ENCODE measurements at regions not wholly inside any gene's neighbourhood (a gene's known extent, or its start where the extent isn't known, plus 50 kb on each side); places are given as distances from the start of the nearest gene placed in this dataset.

DNA sequence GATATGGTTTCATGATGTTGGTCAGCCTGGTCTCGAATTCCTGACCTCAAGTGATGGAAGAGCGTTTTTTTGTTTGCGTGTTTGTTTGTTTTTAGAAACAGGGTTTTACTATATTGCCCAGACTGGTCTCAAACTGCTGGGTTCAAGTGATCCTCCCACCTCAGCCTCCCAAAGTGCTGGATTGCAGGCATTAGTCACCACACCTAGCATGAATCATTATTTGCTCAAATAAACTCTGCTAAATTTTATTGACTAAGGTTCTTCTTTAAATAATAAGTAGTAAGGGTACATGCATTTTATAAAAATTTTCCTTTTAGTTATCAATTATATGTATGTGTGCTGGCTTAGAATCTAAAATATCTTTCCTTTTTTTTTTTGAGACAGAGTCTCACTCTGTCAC lies 52.9 kb downstream of the ZBTB9 start:
- no peak overlapping the region for H2BK5ac ChIP-seq (ENCODE audit: low read depth, low read length, poor library complexity)
- no peak overlapping the region for H2BK120ac ChIP-seq (ENCODE audit: insufficient read depth, low read length, poor library complexity)
- H3K18ac ChIP-seq (ENCODE audit: low read length): no peak overlapping the region
- H3K27ac ChIP-seq (ENCODE audit: low read depth, low read length): no peak overlapping the region
- no peaks in the 10 kb centered on the region for H3K36me3 ChIP-seq (ENCODE audit: control insufficient read depth in 1 of 2, insufficient read depth in 2 of 2, low read length in 2 of 2)
- no peak overlapping the region for H3K14ac ChIP-seq (ENCODE audit: low read length)
- no CpG with 5 or more reads among the region's 3 CpGs for WGBS (ENCODE audit: extremely low coverage, insufficient coverage, insufficient read length)
- H4K8ac ChIP-seq (ENCODE audit: low read depth, low read length): no peak overlapping the region
- H3K27me3 ChIP-seq (ENCODE audit: insufficient read depth, low read length): no peaks in the 10 kb centered on the region
- H2BK12ac ChIP-seq (ENCODE audit: low read length): no peak overlapping the region
- no peak overlapping the region for H2AFZ ChIP-seq (ENCODE audit: insufficient read depth, low read length, poor library complexity)
- no peaks in the 10 kb centered on the region for H3K79me1 ChIP-seq (ENCODE audit: low read length)
- H3K4me3 ChIP-seq (ENCODE audit: low read depth, low read length): no peak overlapping the region
- no peak overlapping the region for H3K4me2 ChIP-seq (ENCODE audit: low read length)
- no peak overlapping the region for H3K23ac ChIP-seq (ENCODE audit: low read length)
- no peaks in the 10 kb centered on the region for H3K79me2 ChIP-seq (ENCODE audit: control insufficient read depth, insufficient read depth, low read length, poor library complexity)
- H4K91ac ChIP-seq (ENCODE audit: low read depth, low read length): no peak overlapping the region
- H3K9me3 ChIP-seq (ENCODE audit: insufficient read depth, low read depth, low read length): peaks cover 7% of the 10 kb centered on the region
- peaks cover 0 to 3% of the 10 kb centered on the region in 2 experiments for H3K4me1 ChIP-seq (ENCODE audit: control insufficient read depth in 1 of 2, insufficient read depth in 2 of 2, low read length in 2 of 2)
- no peak overlapping the region for H3K9ac ChIP-seq (ENCODE audit: low read length)
- H4K12ac ChIP-seq (ENCODE audit: low read depth, low read length): no peak overlapping the region
- H3K4ac ChIP-seq (ENCODE audit: low read depth, low read length): no peak overlapping the region
- DNase-seq: peak in 1 of 2 donors; percentile 31
- no peak overlapping the region for H2AK5ac ChIP-seq (ENCODE audit: low read length)

- H4K91ac ChIP-seq (ENCODE audit: low read depth, low read length): no peak overlapping the region
- no CpG with 5 or more reads among the region's 16 CpGs for WGBS (ENCODE audit: extremely low coverage, insufficient coverage, insufficient read length)
Observed at GRCh38 chr6:33508935-33509926, 54.9 kb downstream of the ZBTB9 start.

GRCh38 chr6:33513213-33513612 lies 58.8 kb downstream of the ZBTB9 start:
- Histone ChIP-seq H3K36me3 (ENCODE audit: control insufficient read depth in 1 of 2, insufficient read depth in 2 of 2, low read length in 2 of 2) (no peaks in the 10 kb centered on the region), H2AFZ (ENCODE audit: insufficient read depth, low read length, poor library complexity) (no peak overlapping the region), H2BK12ac (ENCODE audit: low read length) (no peak overlapping the region), H3K27ac (ENCODE audit: low read depth, low read length) (no peak overlapping the region), H3K4ac (ENCODE audit: low read depth, low read length) (no peak overlapping the region), H4K91ac (ENCODE audit: low read depth, low read length) (no peak overlapping the region), H3K23ac (ENCODE audit: low read length) (no peak overlapping the region), H4K12ac (ENCODE audit: low read depth, low read length) (no peak overlapping the region), H3K79me2 (ENCODE audit: control insufficient read depth, insufficient read depth, low read length, poor library complexity) (no peaks in the 10 kb centered on the region), H2AK5ac (ENCODE audit: low read length) (no peak overlapping the region), H4K8ac (ENCODE audit: low read depth, low read length) (no peak overlapping the region), H3K9me3 (ENCODE audit: insufficient read depth, low read depth, low read length) (no peaks in the 10 kb centered on the region), H2BK5ac (ENCODE audit: low read depth, low read length, poor library complexity) (no peak overlapping the region), H3K9ac (ENCODE audit: low read length) (no peak overlapping the region), H3K14ac (ENCODE audit: low read length) (no peak overlapping the region), H3K18ac (ENCODE audit: low read length) (no peak overlapping the region), H3K4me1 (ENCODE audit: control insufficient read depth in 1 of 2, insufficient read depth in 2 of 2, low read length in 2 of 2) (no peaks in the 10 kb centered on the region), H3K4me2 (ENCODE audit: low read length) (no peak overlapping the region), H2BK120ac (ENCODE audit: insufficient read depth, low read length, poor library complexity) (no peak overlapping the region), H3K79me1 (ENCODE audit: low read length) (no peaks in the 10 kb centered on the region), H3K4me3 (ENCODE audit: low read depth, low read length) (no peak overlapping the region), H3K27me3 (ENCODE audit: insufficient read depth, low read length) (no peaks in the 10 kb centered on the region)
- WGBS (ENCODE audit: extremely low coverage, insufficient coverage, insufficient read length): no CpG with 5 or more reads among the region's 1 CpG
- DNase-seq: no peak

More at GRCh38 chr6:33508935-33509926, 54.9 kb downstream of the ZBTB9 start:
- Histone ChIP-seq H2BK5ac (ENCODE audit: low read depth, low read length, poor library complexity) (no peak overlapping the region), H4K8ac (ENCODE audit: low read depth, low read length) (no peak overlapping the region), H3K14ac (ENCODE audit: low read length) (no peak overlapping the region), H2BK12ac (ENCODE audit: low read length) (no peak overlapping the region), H3K79me1 (ENCODE audit: low read length) (no peaks in the 10 kb centered on the region), H3K9me3 (ENCODE audit: insufficient read depth, low read depth, low read length) (no peaks in the 10 kb centered on the region), H3K4me2 (ENCODE audit: low read length) (no peak overlapping the region), H4K12ac (ENCODE audit: low read depth, low read length) (no peak overlapping the region), H3K36me3 (ENCODE audit: control insufficient read depth in 1 of 2, insufficient read depth in 2 of 2, low read length in 2 of 2) (no peaks in the 10 kb centered on the region), H2BK120ac (ENCODE audit: insufficient read depth, low read length, poor library complexity) (no peak overlapping the region), H3K27ac (ENCODE audit: low read depth, low read length) (no peak overlapping the region), H3K18ac (ENCODE audit: low read length) (no peak overlapping the region), H3K23ac (ENCODE audit: low read length) (no peak overlapping the region), H3K4me1 (ENCODE audit: control insufficient read depth in 1 of 2, insufficient read depth in 2 of 2, low read length in 2 of 2) (peaks cover 0 to 3% of the 10 kb centered on the region in 2 experiments), H3K79me2 (ENCODE audit: control insufficient read depth, insufficient read depth, low read length, poor library complexity) (no peaks in the 10 kb centered on the region), H2AFZ (ENCODE audit: insufficient read depth, low read length, poor library complexity) (peak overlapping the region; percentile 31), H2AK5ac (ENCODE audit: low read length) (no peak overlapping the region), H3K9ac (ENCODE audit: low read length) (no peak overlapping the region), H3K4ac (ENCODE audit: low read depth, low read length) (no peak overlapping the region), H3K4me3 (ENCODE audit: low read depth, low read length) (no peak overlapping the region), H3K27me3 (ENCODE audit: insufficient read depth, low read length) (no peaks in the 10 kb centered on the region)
- peak in 1 of 2 donors; percentile 34 for DNase-seq

- H3K79me1 ChIP-seq (ENCODE audit: low read length): no peaks in the 10 kb centered on the region
- H2BK5ac ChIP-seq (ENCODE audit: low read depth, low read length, poor library complexity): no peak overlapping the region
- H3K9ac ChIP-seq (ENCODE audit: low read length): no peak overlapping the region
- WGBS (ENCODE audit: extremely low coverage, insufficient coverage, insufficient read length): no CpG with 5 or more reads among the region's 4 CpGs
- no peak overlapping the region for H2BK120ac ChIP-seq (ENCODE audit: insufficient read depth, low read length, poor library complexity)
- H3K9me3 ChIP-seq (ENCODE audit: insufficient read depth, low read depth, low read length): peaks cover 2% of the 10 kb centered on the region
- H2AFZ ChIP-seq (ENCODE audit: insufficient read depth, low read length, poor library complexity): no peak overlapping the region
- H3K27ac ChIP-seq (ENCODE audit: low read depth, low read length): no peak overlapping the region
- no peak overlapping the region for H4K91ac ChIP-seq (ENCODE audit: low read depth, low read length)
- H3K36me3 ChIP-seq (ENCODE audit: control insufficient read depth in 1 of 2, insufficient read depth in 2 of 2, low read length in 2 of 2): no peaks in the 10 kb centered on the region
- H3K4me2 ChIP-seq (ENCODE audit: low read length): no peak overlapping the region
- H3K79me2 ChIP-seq (ENCODE audit: control insufficient read depth, insufficient read depth, low read length, poor library complexity): no peaks in the 10 kb centered on the region
- H3K4me1 ChIP-seq (ENCODE audit: control insufficient read depth in 1 of 2, insufficient read depth in 2 of 2, low read length in 2 of 2): no peaks in the 10 kb centered on the region
- no peak overlapping the region for H3K14ac ChIP-seq (ENCODE audit: low read length)
- H3K23ac ChIP-seq (ENCODE audit: low read length): no peak overlapping the region
- H2AK5ac ChIP-seq (ENCODE audit: low read length): no peak overlapping the region
- H3K18ac ChIP-seq (ENCODE audit: low read length): no peak overlapping the region
- DNase-seq: peak in 1 of 2 donors; percentile 16
- H3K4me3 ChIP-seq (ENCODE audit: low read depth, low read length): no peak overlapping the region
- no peak overlapping the region for H4K12ac ChIP-seq (ENCODE audit: low read depth, low read length)
- peaks cover under 1% of the 10 kb centered on the region for H3K27me3 ChIP-seq (ENCODE audit: insufficient read depth, low read length)
- H2BK12ac ChIP-seq (ENCODE audit: low read length): no peak overlapping the region
- no peak overlapping the region for H3K4ac ChIP-seq (ENCODE audit: low read depth, low read length)
- no peak overlapping the region for H4K8ac ChIP-seq (ENCODE audit: low read depth, low read length)
Observed at GRCh38 chr6:33516726-33517125, 62.4 kb downstream of the ZBTB9 start.

Data from trophoblast cell (in vitro differentiated cells and primary cell).